Upper lobe of right lung (tissue), 1 donor: ENCODE measurements at regions not wholly inside any gene's neighbourhood (a gene's known extent, or its start where the extent isn't known, plus 50 kb on each side); places are given as distances from the start of the nearest gene placed in this dataset.

Source experiments
- ATAC-seq: fragments of 200-7000 bp; cut with Tn5 transposase; one replicate; pipeline ENCODE4 v1.9.1; 2020; ENCODE audit warnings: mild to moderate bottlenecking, moderate library complexity
- DNase-seq: peaks from one replicate; pipeline ENCODE4 v3.0.0-alpha.2; 2020
- H3K27ac ChIP-seq: fragments of 200-600 bp; one replicate; pipeline ENCODE4 v1.8.0; 2022
- H3K27me3 ChIP-seq: fragments of 200-600 bp; one replicate; pipeline ENCODE4 v1.8.0; 2022; ENCODE audit warnings: mild to moderate bottlenecking
- H3K36me3 ChIP-seq: fragments of 200-600 bp; one replicate; pipeline ENCODE4 v1.8.0; 2022
- H3K4me1 ChIP-seq: fragments of 200-600 bp; one replicate; pipeline ENCODE4 v1.8.0; 2022
- H3K4me3 ChIP-seq: fragments of 200-600 bp; one replicate; pipeline ENCODE4 v1.8.0; 2022; ENCODE audit warnings: mild to moderate bottlenecking
- H3K9me3 ChIP-seq: fragments of 200-600 bp; one replicate; pipeline ENCODE4 v1.8.0; 2022
- CTCF ChIP-seq: fragments of 200-600 bp; IDR thresholded peaks from one replicate; pipeline ENCODE4 v1.8.0; 2022; ENCODE audit warnings: antibody characterized with exemption
- intact Hi-C: fragments of 100-400 bp; cut with DNase I; formaldehyde crosslinking; loops from one replicate; pipeline ENCODE4 v1.11.0; 2022
- donor health status: DM: no; HTN: yes; CAD: no; lungs with severe emphysema.

DNA sequence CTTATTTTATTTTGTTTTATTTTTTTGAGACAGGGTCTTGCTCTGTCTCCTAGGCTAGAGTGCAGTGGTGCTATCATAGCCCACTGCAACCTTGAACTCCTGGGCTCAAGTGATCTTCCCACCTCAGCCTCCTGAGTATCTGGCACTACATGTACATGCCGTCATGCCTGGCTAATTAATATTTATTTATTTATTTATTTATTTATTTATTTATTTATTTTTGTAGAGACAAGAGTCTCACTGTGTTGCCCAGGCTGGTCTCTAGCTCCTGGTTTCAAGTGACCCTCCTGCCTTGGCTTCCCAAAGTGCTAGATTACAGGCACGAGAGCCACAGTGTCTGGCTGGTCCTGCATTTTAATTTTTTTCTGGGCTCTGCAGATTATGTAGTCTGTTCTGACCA is 84.9 kb upstream of the BCOR start:
- no peak for DNase-seq
- intact Hi-C loops = no loop called here
- ATAC-seq = no peak
- H3K27me3 ChIP-seq = no peaks in the 10 kb centered on the region
- no peaks in the 10 kb centered on the region for H3K36me3 ChIP-seq
- no peaks in the 10 kb centered on the region for H3K4me1 ChIP-seq
- H3K27ac ChIP-seq = no peak overlapping the region
- no peak overlapping the region for H3K4me3 ChIP-seq
- no peak for TF ChIP-seq CTCF
- H3K9me3 ChIP-seq = no peaks in the 10 kb centered on the region

GRCh38 chrX:40182095-40182494 is 84.3 kb upstream of the BCOR start:
- TF ChIP-seq CTCF = no peak
- H3K4me1 ChIP-seq = no peaks in the 10 kb centered on the region
- no peak overlapping the region for H3K27ac ChIP-seq
- H3K36me3 ChIP-seq = no peaks in the 10 kb centered on the region
- intact Hi-C loops = no loop called here
- H3K27me3 ChIP-seq = no peaks in the 10 kb centered on the region
- H3K4me3 ChIP-seq = no peak overlapping the region
- DNase-seq (no peak), ATAC-seq (no peak)
- H3K9me3 ChIP-seq = no peaks in the 10 kb centered on the region

DNA sequence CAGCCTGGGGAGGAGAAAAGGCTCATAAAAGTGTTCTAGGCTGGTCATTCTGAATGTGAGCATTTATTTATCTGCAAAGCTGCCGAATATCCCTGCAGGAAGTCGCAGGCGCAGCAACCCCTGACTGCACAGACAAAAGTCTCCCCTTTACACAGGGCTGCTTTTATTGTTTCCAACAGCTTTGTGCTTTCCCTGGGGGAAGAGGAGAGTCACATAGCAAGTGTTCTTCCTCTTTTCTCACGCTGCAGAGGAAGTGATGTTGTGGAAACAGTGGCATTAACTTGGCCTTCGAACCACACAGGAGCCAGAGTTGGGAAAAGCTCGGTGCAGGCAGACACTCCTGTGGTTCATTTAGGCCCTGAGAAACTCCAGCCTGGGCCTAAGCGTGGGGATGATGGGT is 81.5 kb upstream of the BCOR start:
- Histone ChIP-seq H3K4me3 (no peak overlapping the region), H3K27ac (no peak overlapping the region), H3K36me3 (no peaks in the 10 kb centered on the region), H3K9me3 (no peaks in the 10 kb centered on the region), H3K27me3 (no peaks in the 10 kb centered on the region), H3K4me1 (peaks cover 5% of the 10 kb centered on the region)
- ATAC-seq = no peak
- DNase-seq = no peak
- intact Hi-C loops = no loop called here
- TF ChIP-seq CTCF = no peak

GRCh38 chrX:40177942-40178715 is 80.4 kb upstream of the BCOR start:
- intact Hi-C loops = no loop called here
- no peak for DNase-seq
- H3K27ac ChIP-seq = no peak overlapping the region
- no peaks in the 10 kb centered on the region for H3K9me3 ChIP-seq
- no peaks in the 10 kb centered on the region for H3K36me3 ChIP-seq
- H3K27me3 ChIP-seq = no peaks in the 10 kb centered on the region
- peaks cover 12% of the 10 kb centered on the region for H3K4me1 ChIP-seq
- no peak for ATAC-seq
- no peak overlapping the region for H3K4me3 ChIP-seq
- no peak for TF ChIP-seq CTCF

DNA sequence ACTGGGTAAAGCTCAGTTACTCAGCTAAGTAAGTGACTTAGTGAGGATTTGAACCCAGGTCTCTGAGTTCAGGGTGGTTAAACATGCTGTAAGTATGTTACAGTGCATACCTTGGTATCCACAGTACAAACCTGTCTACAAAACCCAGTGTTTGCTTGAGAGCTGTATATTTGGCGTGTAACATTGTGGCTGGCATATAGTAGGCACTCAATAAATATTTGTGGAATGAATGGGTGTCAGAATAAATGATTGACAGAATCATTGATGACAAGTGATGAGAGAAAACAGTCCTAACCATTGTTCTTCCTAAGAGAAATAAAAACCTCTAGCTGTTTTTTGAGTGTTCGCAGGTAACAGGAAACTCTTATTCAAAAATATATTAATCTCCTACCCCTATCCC is 79.7 kb upstream of the BCOR start:
- peak overlapping the region; percentile 64 for H3K4me3 ChIP-seq
- intact Hi-C loops = no loop called here
- H3K27me3 ChIP-seq = no peaks in the 10 kb centered on the region

More for the DNA sequence above, 79.7 kb upstream of the BCOR start:
- no peak for TF ChIP-seq CTCF
- no peaks in the 10 kb centered on the region for H3K9me3 ChIP-seq
- H3K27ac ChIP-seq = peak overlapping the region; percentile 97
- peaks cover 17% of the 10 kb centered on the region for H3K4me1 ChIP-seq
- no peaks in the 10 kb centered on the region for H3K36me3 ChIP-seq
- DNase-seq (no peak), ATAC-seq (no peak)
